ENCODE measurements at regions not wholly inside any gene's neighbourhood (a gene's known extent, or its start where the extent isn't known, plus 50 kb on each side); places are given as distances from the start of the nearest gene placed in this dataset.
A peak's percentile ranks its signal among the peaks of the same experiment; 100 is the strongest.

DNA sequence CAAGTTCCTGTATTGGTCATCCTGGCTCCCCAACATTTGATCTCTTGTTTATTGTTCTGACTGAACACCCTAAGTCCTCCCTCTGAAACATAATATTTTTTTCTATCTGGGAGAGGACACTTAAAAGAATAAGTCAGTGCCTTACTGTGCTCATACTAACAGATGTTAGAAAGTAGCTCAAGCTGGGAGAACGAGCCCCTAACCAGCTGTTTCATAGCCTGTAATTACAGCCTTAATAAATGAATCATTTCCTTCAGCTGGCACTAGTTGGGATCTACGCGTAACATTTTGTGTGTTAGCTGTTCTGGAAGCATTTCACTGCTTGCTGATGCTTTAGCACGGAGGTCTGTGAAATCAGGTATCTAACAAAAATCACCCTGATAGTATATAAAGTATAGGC, 345.9 kb upstream of the RIOK2 start:
- Mint-ChIP-seq H3K27me3 (ENCODE audit: insufficient read depth) (no peaks in the 10 kb centered on the region; the same call in none of the 2 replicates), H3K4me3 (no peak overlapping the region), H3K9me3 (no peaks in the 10 kb centered on the region), H3K27ac (no peak overlapping the region), H3K4me1 (ENCODE audit: low read depth) (peaks cover 27% of the 10 kb centered on the region), H3K36me3 (ENCODE audit: low read depth) (no peaks in the 10 kb centered on the region)
- TF ChIP-seq, protein P1, sequence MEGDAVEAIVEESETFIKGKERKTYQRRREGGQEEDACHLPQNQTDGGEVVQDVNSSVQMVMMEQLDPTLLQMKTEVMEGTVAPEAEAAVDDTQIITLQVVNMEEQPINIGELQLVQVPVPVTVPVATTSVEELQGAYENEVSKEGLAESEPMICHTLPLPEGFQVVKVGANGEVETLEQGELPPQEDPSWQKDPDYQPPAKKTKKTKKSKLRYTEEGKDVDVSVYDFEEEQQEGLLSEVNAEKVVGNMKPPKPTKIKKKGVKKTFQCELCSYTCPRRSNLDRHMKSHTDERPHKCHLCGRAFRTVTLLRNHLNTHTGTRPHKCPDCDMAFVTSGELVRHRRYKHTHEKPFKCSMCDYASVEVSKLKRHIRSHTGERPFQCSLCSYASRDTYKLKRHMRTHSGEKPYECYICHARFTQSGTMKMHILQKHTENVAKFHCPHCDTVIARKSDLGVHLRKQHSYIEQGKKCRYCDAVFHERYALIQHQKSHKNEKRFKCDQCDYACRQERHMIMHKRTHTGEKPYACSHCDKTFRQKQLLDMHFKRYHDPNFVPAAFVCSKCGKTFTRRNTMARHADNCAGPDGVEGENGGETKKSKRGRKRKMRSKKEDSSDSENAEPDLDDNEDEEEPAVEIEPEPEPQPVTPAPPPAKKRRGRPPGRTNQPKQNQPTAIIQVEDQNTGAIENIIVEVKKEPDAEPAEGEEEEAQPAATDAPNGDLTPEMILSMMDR (IDR thresholded peaks at IDR 0.05) = no peak
- peak; percentile 13 for DNase-seq

DNA sequence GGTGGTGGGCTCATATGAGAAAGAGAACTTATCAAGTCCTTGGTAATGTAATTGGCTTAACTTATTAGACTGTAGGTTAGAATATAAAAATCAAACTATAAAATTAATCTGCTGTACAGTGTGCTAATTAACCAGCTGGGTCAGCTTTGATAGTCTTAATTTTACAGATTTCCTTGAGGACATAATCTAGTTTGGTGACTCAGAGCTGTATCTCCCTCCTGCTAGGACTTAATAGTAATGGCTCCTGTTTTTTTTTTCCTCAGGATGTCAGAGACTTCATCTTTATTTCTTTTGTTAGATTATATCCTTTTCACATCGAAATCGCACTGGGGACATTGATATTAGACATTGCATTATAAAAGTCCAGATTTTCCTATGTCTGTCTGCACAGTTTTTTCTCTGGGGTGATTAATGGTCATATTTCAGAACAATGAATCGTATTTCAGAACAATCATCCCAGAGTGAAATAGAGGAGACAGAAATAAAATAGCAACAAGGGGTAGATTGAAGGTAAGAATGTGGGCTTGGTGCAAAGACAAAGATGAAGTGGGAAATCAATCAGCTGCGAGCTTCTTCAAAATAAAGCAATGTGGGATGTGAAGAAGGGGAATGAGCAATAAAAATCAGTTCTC, 346.4 kb upstream of the RIOK2 start:
- no peak overlapping the region for H3K27ac Mint-ChIP-seq
- no peaks in the 10 kb centered on the region; the same call in none of the 2 replicates for H3K27me3 Mint-ChIP-seq (ENCODE audit: insufficient read depth)
- no peaks in the 10 kb centered on the region for H3K36me3 Mint-ChIP-seq (ENCODE audit: low read depth)
- DNase-seq = no peak
- TF ChIP-seq, protein P1 (IDR thresholded peaks at IDR 0.05) = no peak
- no peak overlapping the region for H3K4me3 Mint-ChIP-seq
- no peaks in the 10 kb centered on the region for H3K9me3 Mint-ChIP-seq
- H3K4me1 Mint-ChIP-seq (ENCODE audit: low read depth) = peaks cover 32% of the 10 kb centered on the region

DNA sequence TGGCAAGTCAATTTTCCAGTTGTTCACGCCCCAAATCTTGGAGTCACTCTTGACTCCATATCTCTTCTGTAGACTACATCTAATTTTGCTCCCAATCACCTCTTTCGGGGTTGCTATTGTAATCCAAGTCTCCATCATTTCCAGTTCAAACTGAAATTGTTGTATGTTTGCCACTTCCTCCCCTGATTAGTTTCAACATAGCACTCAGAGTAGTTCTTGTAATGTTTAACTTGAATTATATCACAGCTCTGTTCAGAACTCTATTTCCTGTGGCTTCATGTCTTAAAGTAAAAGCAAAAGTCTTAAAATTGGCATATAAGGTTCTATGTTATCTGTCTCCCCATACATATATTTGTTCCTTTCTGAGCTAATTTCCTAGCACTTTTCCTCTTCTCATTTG, 348.5 kb upstream of the RIOK2 start:
- no peaks in the 10 kb centered on the region; the same call in 1 of the 2 replicates for H3K27me3 Mint-ChIP-seq (ENCODE audit: insufficient read depth)
- H3K36me3 Mint-ChIP-seq (ENCODE audit: low read depth) = no peaks in the 10 kb centered on the region
- TF ChIP-seq, protein P1 (IDR thresholded peaks at IDR 0.05) = no peak
- H3K9me3 Mint-ChIP-seq = no peaks in the 10 kb centered on the region
- no peak for DNase-seq
- H3K4me1 Mint-ChIP-seq (ENCODE audit: low read depth) = peaks cover 41% of the 10 kb centered on the region
- H3K27ac Mint-ChIP-seq = no peak overlapping the region
- H3K4me3 Mint-ChIP-seq = no peak overlapping the region

DNA sequence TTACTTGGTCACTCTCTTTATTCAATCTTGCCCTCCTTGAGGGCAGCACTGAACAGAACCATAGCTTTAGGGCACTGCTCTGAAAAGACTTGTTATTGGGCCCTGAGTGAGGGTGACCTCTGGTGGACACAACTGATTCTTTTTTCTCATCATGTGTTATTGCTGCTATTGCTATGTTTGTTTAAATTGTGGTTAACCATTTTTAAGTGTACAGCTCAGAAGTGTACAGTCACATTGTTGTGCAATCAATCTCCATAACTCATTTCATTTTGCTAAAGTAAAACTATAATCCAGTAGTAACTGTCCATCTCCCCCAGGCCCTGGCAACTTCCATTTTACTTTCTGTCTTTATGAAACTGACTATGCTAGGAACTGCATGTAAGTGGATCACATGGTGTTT, 351.1 kb upstream of the RIOK2 start:
- Mint-ChIP-seq H3K9me3 (no peaks in the 10 kb centered on the region), H3K36me3 (ENCODE audit: low read depth) (no peaks in the 10 kb centered on the region), H3K4me3 (no peak overlapping the region; the same call in 1 of the 2 replicates), H3K27me3 (ENCODE audit: insufficient read depth) (no peaks in the 10 kb centered on the region; the same call in 1 of the 2 replicates), H3K27ac (0 out of 2 replicates have a peak overlapping the region, but pooled peaks have one; percentile 14), H3K4me1 (ENCODE audit: low read depth) (peaks cover 29% of the 10 kb centered on the region)
- TF ChIP-seq, protein P1 (IDR thresholded peaks at IDR 0.05) = peak; percentile 91
- peak; percentile 91 for DNase-seq

DNA sequence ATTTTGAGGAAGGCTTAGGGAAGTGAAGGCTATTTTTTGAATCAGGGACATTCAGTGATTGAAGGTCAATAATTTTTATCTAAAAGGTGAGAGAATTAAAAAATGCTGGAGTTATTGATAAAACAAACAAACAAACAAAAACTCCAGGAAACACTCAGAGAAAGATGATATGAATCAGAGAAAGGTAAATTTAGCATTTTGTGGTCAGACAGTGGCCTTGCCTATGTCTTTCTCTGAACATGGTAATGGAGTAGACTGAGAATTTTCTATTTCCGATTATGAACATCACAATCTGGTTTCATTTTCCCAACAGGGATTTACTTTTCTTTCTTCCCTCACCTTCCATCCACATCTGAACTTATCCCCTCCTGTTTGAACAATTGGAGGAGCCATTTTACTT, 353.6 kb upstream of the RIOK2 start:
- TF ChIP-seq, protein P1 (IDR thresholded peaks at IDR 0.05) = no peak
- no peak for DNase-seq
- H3K27ac Mint-ChIP-seq = no peak overlapping the region
- peaks cover 1% of the 10 kb centered on the region; the same call in 1 of the 2 replicates for H3K27me3 Mint-ChIP-seq (ENCODE audit: insufficient read depth)
- peaks cover 22% of the 10 kb centered on the region for H3K4me1 Mint-ChIP-seq (ENCODE audit: low read depth)
- H3K9me3 Mint-ChIP-seq = no peaks in the 10 kb centered on the region
- peaks cover 5% of the 10 kb centered on the region; the same call in 1 of the 2 replicates for H3K36me3 Mint-ChIP-seq (ENCODE audit: low read depth)
- H3K4me3 Mint-ChIP-seq = no peak overlapping the region

All from HFFc6 (cell line).